ENCODE measurements at regions not wholly inside any gene's neighbourhood (a gene's known extent, or its start where the extent isn't known, plus 50 kb on each side); places are given as distances from the start of the nearest gene placed in this dataset.

DNA sequence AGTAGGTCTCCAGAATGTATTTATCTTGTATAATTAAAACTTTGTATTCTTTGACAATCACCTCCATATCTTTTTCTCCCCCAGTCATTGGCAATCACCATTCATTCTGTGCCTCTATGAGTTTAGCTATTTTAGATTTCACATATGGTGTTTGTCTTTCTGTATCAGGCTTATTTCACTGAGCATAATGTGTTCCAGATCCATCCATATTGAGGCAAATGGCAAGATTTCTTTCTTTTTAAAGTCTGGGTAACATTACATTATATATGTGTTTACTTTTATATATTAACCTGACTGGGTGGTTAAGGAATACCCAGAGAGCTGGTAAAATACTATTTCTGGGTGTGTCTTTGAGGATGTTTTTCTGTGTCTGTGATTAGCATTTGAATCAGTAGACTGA lies 486.6 kb downstream of the SQOR start:
- no peaks in the 10 kb centered on the region for H3K9me3 ChIP-seq (ENCODE audit: insufficient read depth, low read depth, low read length)
- Mint-ChIP-seq H3K27ac (ENCODE audit: unreplicated experiment) (no peak overlapping the region), H3K9me3 (ENCODE audit: unreplicated experiment) (peaks cover 2% of the 10 kb centered on the region), H3K4me1 (ENCODE audit: low read depth, unreplicated experiment) (no peaks in the 10 kb centered on the region), H3K36me3 (ENCODE audit: low read depth, unreplicated experiment) (no peaks in the 10 kb centered on the region), H3K4me3 (ENCODE audit: unreplicated experiment) (no peak overlapping the region), H3K27me3 (ENCODE audit: low read depth, unreplicated experiment) (no peaks in the 10 kb centered on the region)
- H2AFZ ChIP-seq (ENCODE audit: low read depth, low read length) = no peak overlapping the region
- no peak overlapping the region for H3K4me3 ChIP-seq (ENCODE audit: insufficient read depth, low read depth, low read length)
- no peaks in the 10 kb centered on the region for H4K20me1 ChIP-seq (ENCODE audit: insufficient read depth, low read length)
- H3K4me2 ChIP-seq (ENCODE audit: low read length) = no peak overlapping the region
- no peak for DNase-seq (ENCODE audit: low read depth)
- H3K27ac ChIP-seq (ENCODE audit: low read depth, low read length) = no peak overlapping the region
- no peaks in the 10 kb centered on the region for H3K4me1 ChIP-seq (ENCODE audit: insufficient read depth, low read length)
- FAIRE-seq = no peak
- H3K9ac ChIP-seq (ENCODE audit: low read length) = no peak overlapping the region
- no peak for TF ChIP-seq EZH2 (IDR thresholded peaks at IDR 0.05; ENCODE audit: insufficient read depth, low read length)
- TF ChIP-seq, protein P1, sequence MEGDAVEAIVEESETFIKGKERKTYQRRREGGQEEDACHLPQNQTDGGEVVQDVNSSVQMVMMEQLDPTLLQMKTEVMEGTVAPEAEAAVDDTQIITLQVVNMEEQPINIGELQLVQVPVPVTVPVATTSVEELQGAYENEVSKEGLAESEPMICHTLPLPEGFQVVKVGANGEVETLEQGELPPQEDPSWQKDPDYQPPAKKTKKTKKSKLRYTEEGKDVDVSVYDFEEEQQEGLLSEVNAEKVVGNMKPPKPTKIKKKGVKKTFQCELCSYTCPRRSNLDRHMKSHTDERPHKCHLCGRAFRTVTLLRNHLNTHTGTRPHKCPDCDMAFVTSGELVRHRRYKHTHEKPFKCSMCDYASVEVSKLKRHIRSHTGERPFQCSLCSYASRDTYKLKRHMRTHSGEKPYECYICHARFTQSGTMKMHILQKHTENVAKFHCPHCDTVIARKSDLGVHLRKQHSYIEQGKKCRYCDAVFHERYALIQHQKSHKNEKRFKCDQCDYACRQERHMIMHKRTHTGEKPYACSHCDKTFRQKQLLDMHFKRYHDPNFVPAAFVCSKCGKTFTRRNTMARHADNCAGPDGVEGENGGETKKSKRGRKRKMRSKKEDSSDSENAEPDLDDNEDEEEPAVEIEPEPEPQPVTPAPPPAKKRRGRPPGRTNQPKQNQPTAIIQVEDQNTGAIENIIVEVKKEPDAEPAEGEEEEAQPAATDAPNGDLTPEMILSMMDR (IDR thresholded peaks at IDR 0.05; ENCODE audit: insufficient read depth, low read depth, low read length) = no peak
- H3K36me3 ChIP-seq (ENCODE audit: insufficient read depth, low read length) = no peaks in the 10 kb centered on the region
- H3K79me2 ChIP-seq (ENCODE audit: insufficient read depth, low read length) = no peaks in the 10 kb centered on the region
- H3K27me3 ChIP-seq (ENCODE audit: insufficient read depth, low read length) = no peaks in the 10 kb centered on the region

DNA sequence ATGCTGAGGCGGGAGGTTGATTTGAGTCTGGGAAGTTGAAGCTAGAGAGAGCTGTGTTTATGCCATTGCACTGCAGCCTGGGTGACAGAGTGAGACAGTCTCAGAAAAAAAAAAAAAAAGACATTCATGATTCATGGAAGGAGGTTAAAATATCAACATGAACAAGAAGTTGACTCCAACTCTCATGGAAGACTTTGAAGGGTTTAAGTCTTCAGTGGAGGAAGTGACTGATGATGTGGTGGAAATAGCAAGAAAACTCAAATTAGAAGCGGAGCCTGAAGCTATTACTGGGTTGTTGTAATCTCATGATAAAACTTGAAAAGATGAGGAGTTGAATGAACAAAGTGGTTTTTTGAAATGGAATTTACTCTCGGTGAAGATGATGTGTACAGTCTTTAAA lies 491.8 kb downstream of the SQOR start:
- H3K4me1 Mint-ChIP-seq (ENCODE audit: low read depth, unreplicated experiment) = no peaks in the 10 kb centered on the region
- no peaks in the 10 kb centered on the region for H3K9me3 Mint-ChIP-seq (ENCODE audit: unreplicated experiment)
- Histone ChIP-seq H3K36me3 (ENCODE audit: insufficient read depth, low read length) (no peaks in the 10 kb centered on the region), H3K4me3 (ENCODE audit: insufficient read depth, low read depth, low read length) (no peak overlapping the region), H3K4me2 (ENCODE audit: low read length) (no peak overlapping the region), H3K27ac (ENCODE audit: low read depth, low read length) (peak overlapping the region; percentile 61), H3K27me3 (ENCODE audit: insufficient read depth, low read length) (no peaks in the 10 kb centered on the region), H3K79me2 (ENCODE audit: insufficient read depth, low read length) (no peaks in the 10 kb centered on the region), H3K4me1 (ENCODE audit: insufficient read depth, low read length) (no peaks in the 10 kb centered on the region), H3K9me3 (ENCODE audit: insufficient read depth, low read depth, low read length) (no peaks in the 10 kb centered on the region), H3K9ac (ENCODE audit: low read length) (no peak overlapping the region), H2AFZ (ENCODE audit: low read depth, low read length) (no peak overlapping the region), H4K20me1 (ENCODE audit: insufficient read depth, low read length) (no peaks in the 10 kb centered on the region)
- TF ChIP-seq, protein P1 (IDR thresholded peaks at IDR 0.05; ENCODE audit: insufficient read depth, low read depth, low read length) = no peak
- TF ChIP-seq EZH2 (IDR thresholded peaks at IDR 0.05; ENCODE audit: insufficient read depth, low read length) = no peak
- DNase-seq (ENCODE audit: low read depth) = peak; percentile 57
- no peak for FAIRE-seq
- no peak overlapping the region for H3K27ac Mint-ChIP-seq (ENCODE audit: unreplicated experiment)
- no peaks in the 10 kb centered on the region for H3K27me3 Mint-ChIP-seq (ENCODE audit: low read depth, unreplicated experiment)
- no peak overlapping the region for H3K4me3 Mint-ChIP-seq (ENCODE audit: unreplicated experiment)
- no peaks in the 10 kb centered on the region for H3K36me3 Mint-ChIP-seq (ENCODE audit: low read depth, unreplicated experiment)

DNA sequence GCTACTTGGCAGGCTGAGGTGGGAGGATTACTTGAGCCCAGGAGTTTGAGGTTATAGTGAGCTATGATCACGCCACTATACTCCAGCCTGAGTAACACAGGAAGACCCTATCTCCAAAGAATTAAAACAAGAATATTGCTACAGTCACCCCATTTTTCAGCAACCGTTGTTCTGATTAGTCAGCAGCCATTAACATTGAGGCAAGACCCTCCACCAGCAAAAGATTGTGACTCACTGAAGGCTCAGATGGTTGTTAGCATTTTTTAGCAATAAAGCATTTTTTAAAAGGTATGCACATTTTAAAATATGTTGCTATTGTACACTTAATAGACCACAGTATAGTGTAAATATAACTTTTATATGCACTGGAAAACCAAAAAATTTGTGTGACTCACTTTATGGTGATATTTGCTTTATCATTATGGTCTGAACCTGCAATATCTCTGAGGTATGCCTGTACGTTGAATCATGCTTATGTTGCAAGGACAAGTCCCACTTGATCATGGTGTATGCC lies 492.6 kb downstream of the SQOR start:
- Histone ChIP-seq H3K27ac (ENCODE audit: low read depth, low read length) (peak overlapping the region; percentile 61), H4K20me1 (ENCODE audit: insufficient read depth, low read length) (no peaks in the 10 kb centered on the region), H3K79me2 (ENCODE audit: insufficient read depth, low read length) (no peaks in the 10 kb centered on the region), H3K27me3 (ENCODE audit: insufficient read depth, low read length) (no peaks in the 10 kb centered on the region), H3K9me3 (ENCODE audit: insufficient read depth, low read depth, low read length) (peaks cover 6% of the 10 kb centered on the region), H3K4me2 (ENCODE audit: low read length) (peak overlapping the region; percentile 37), H3K9ac (ENCODE audit: low read length) (no peak overlapping the region), H3K4me1 (ENCODE audit: insufficient read depth, low read length) (no peaks in the 10 kb centered on the region), H3K4me3 (ENCODE audit: insufficient read depth, low read depth, low read length) (no peak overlapping the region), H2AFZ (ENCODE audit: low read depth, low read length) (no peak overlapping the region), H3K36me3 (ENCODE audit: insufficient read depth, low read length) (no peaks in the 10 kb centered on the region)
- Mint-ChIP-seq H3K27ac (ENCODE audit: unreplicated experiment) (no peak overlapping the region), H3K9me3 (ENCODE audit: unreplicated experiment) (no peaks in the 10 kb centered on the region), H3K4me1 (ENCODE audit: low read depth, unreplicated experiment) (no peaks in the 10 kb centered on the region), H3K27me3 (ENCODE audit: low read depth, unreplicated experiment) (no peaks in the 10 kb centered on the region), H3K4me3 (ENCODE audit: unreplicated experiment) (no peak overlapping the region), H3K36me3 (ENCODE audit: low read depth, unreplicated experiment) (no peaks in the 10 kb centered on the region)
- DNase-seq (ENCODE audit: low read depth) (peak; percentile 66), FAIRE-seq (no peak)
- TF ChIP-seq EZH2 (IDR thresholded peaks at IDR 0.05; ENCODE audit: insufficient read depth, low read length) = no peak
- TF ChIP-seq, protein P1 (IDR thresholded peaks at IDR 0.05; ENCODE audit: insufficient read depth, low read depth, low read length) = no peak

Data from astrocyte (in vitro differentiated cells and primary cell).